HG02970 (cell line): ENCODE measurements at regions not wholly inside any gene's neighbourhood (a gene's known extent, or its start where the extent isn't known, plus 50 kb on each side); places are given as distances from the start of the nearest gene placed in this dataset.
"Not testable (repeated sequence)": the region's sequence is repeated elsewhere in the genome, so short reads cannot be mapped to it uniquely, and the experiment has no call there.

ENCODE experiments used
- ATAC-seq: cut with Tn5 transposase; IDR thresholded peaks from one replicate; pipeline ENCODE4 v1.9.1; 2021; ENCODE audit warnings: mild to moderate bottlenecking, moderate library complexity, moderate number of reproducible peaks; ENCODE audit not compliant: unreplicated experiment, low FRiP score

- no peak for ATAC-seq
Measured at GRCh38 chr14:40417777-40418401, 985.7 kb upstream of the FBXO33 start.

- no peak for ATAC-seq
Measured at GRCh38 chr14:40416565-40416964, 984.3 kb upstream of the FBXO33 start.

GRCh38 chr14:40414386-40414785 lies 982.2 kb upstream of the FBXO33 start:
- ATAC-seq: no peak

- ATAC-seq: no peak
Measured at GRCh38 chr14:40413136-40413535, 980.9 kb upstream of the FBXO33 start.

- no peak for ATAC-seq
Measured at GRCh38 chr14:40410708-40411107, 978.5 kb upstream of the FBXO33 start.

- no peak for ATAC-seq
Measured at GRCh38 chr14:40402957-40403356, 970.7 kb upstream of the FBXO33 start.

GRCh38 chr14:40398981-40399380 lies 966.7 kb upstream of the FBXO33 start:
- ATAC-seq: no peak

GRCh38 chr14:40394634-40395340 lies 962.6 kb upstream of the FBXO33 start:
- ATAC-seq: no peak

GRCh38 chr14:40393143-40393542 lies 960.9 kb upstream of the FBXO33 start:
- no peak for ATAC-seq

- ATAC-seq: no peak
Measured at GRCh38 chr14:40386433-40386832, 954.2 kb upstream of the FBXO33 start.

GRCh38 chr14:40374221-40374620 lies 942.0 kb upstream of the FBXO33 start:
- ATAC-seq: no peak

GRCh38 chr14:40371011-40371410 lies 938.8 kb upstream of the FBXO33 start:
- ATAC-seq: no peak

- no peak for ATAC-seq
Measured at GRCh38 chr14:40368314-40368713, 936.1 kb upstream of the FBXO33 start.

GRCh38 chr14:40367717-40368116 lies 935.5 kb upstream of the FBXO33 start:
- no peak for ATAC-seq

- no peak for ATAC-seq
Measured at GRCh38 chr14:40365305-40365704, 933.1 kb upstream of the FBXO33 start.

- ATAC-seq: no peak
Measured at GRCh38 chr14:40362856-40363255, 930.6 kb upstream of the FBXO33 start.

- ATAC-seq: no peak
Measured at GRCh38 chr14:40354754-40355153, 922.5 kb upstream of the FBXO33 start.

GRCh38 chr14:40348104-40348503 lies 915.9 kb upstream of the FBXO33 start:
- not testable (repeated sequence) for ATAC-seq

GRCh38 chr14:40347675-40348074 lies 915.4 kb upstream of the FBXO33 start:
- ATAC-seq: no peak

GRCh38 chr14:40346275-40346674 lies 914.0 kb upstream of the FBXO33 start:
- ATAC-seq: no peak

- no peak for ATAC-seq
Measured at GRCh38 chr14:40345334-40345733, 913.1 kb upstream of the FBXO33 start.

- ATAC-seq: no peak
Measured at GRCh38 chr14:40340708-40341107, 908.5 kb upstream of the FBXO33 start.
